Iris pigment epithelial cell (primary cell): ENCODE measurements at regions not wholly inside any gene's neighbourhood (a gene's known extent, or its start where the extent isn't known, plus 50 kb on each side); places are given as distances from the start of the nearest gene placed in this dataset.
A peak's percentile ranks its signal among the peaks of the same experiment; 100 is the strongest.
"Not testable (repeated sequence)": the region's sequence is repeated elsewhere in the genome, so short reads cannot be mapped to it uniquely, and the experiment has no call there.

ENCODE experiments used
- DNase-seq: peaks from one replicate; pipeline ENCODE4 v3.0.0-alpha.2; 2011; ENCODE audit warnings: low read depth

- no peak for DNase-seq
These were observed 501.5 kb downstream of the TRIB2 start for GRCh38 chr2:13218205-13218604.

GRCh38 chr2:13227578-13227977 is 510.8 kb downstream of the TRIB2 start:
- no peak for DNase-seq

DNA sequence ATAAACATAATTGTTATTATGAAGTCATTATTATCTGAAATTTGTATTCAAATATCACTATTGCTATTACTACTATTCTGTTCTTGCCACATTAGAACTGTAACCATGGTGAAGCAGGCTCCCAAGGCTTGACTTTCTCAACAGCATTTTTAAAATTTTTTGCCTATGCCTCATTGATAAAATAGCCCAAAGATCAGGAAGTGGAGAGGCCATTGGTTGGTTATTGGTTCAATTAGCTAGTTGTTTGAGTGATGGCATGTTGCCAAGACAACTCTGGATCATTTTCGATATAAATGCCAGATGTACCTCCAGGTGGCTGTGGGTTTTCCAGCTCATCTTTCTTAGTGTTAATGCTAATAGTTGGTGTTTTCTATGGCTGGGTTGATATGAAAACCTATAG is 513.5 kb downstream of the TRIB2 start:
- peak; percentile 17 for DNase-seq

GRCh38 chr2:13240061-13240460 is 523.3 kb downstream of the TRIB2 start:
- DNase-seq: no peak

- no peak for DNase-seq
These were observed 524.2 kb downstream of the TRIB2 start for GRCh38 chr2:13240789-13241487.

- no peak for DNase-seq
These were observed 535.9 kb downstream of the TRIB2 start for GRCh38 chr2:13252615-13253014.

DNA sequence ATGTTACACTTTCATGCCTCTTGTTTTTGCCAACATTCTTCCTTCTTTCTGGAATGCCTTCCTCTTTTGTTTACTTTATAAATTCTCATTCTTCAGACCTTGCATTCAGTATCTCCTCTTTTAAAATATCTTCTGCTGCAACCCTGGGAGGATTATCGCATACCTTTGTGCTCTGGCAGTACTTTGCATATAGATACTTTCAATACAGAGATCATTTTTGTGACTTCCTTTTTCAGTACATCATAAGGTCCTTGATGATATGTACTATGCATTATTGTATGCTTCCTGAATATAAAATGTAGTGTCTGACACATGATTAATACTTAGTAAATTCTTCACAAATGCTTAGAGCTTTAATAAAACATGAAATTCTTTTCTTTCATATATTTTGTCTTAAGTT is 538.7 kb downstream of the TRIB2 start:
- DNase-seq: no peak

- no peak for DNase-seq
These were observed 543.7 kb downstream of the TRIB2 start for GRCh38 chr2:13260402-13260801.

DNA sequence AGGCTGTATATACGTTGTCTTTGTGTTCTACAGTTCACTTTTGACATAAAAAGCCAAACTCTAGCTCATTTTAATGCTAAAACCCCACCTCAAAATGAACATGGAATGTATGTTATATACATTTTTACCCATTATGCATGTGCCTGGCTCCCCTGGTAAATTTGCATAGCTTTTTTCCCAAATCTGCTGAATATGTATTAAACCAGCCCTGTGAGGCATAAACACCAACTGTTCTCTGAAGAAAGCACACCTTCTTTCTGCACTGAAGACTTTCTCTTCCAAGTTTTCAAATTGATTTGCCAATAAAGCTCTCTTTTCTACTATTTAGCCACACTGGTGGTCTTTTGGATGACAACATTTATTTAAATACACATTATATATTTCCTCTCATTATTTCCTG is 549.4 kb downstream of the TRIB2 start:
- no peak for DNase-seq

- DNase-seq: no peak
These were observed 568.0 kb downstream of the TRIB2 start for GRCh38 chr2:13284688-13285087.

- no peak for DNase-seq
These were observed 572.6 kb downstream of the TRIB2 start for GRCh38 chr2:13289310-13289709.

GRCh38 chr2:13308478-13308805 is 591.7 kb downstream of the TRIB2 start:
- DNase-seq: not testable (repeated sequence)

GRCh38 chr2:13308989-13309388 is 592.3 kb downstream of the TRIB2 start:
- no peak for DNase-seq

DNA sequence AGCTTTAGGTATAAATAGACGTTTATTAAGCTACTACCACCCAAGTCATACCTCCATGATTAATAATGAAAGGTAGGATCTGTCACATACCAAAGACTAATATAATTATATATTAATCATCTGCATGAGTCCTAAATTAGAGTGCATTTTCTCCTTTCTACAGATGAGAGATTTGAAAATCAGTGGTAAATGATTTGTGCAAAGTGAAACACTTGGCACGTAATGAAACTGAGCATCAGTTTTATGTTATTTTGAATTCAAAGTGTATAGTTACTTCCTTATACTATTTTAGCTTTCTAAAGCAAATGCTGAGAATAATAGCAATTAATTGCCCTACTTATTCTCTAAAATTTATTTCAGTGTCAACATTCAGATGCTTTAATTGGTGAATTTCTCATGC is 615.3 kb downstream of the TRIB2 start:
- no peak for DNase-seq

GRCh38 chr2:13334071-13334470 is 617.3 kb downstream of the TRIB2 start:
- not testable (repeated sequence) for DNase-seq

DNA sequence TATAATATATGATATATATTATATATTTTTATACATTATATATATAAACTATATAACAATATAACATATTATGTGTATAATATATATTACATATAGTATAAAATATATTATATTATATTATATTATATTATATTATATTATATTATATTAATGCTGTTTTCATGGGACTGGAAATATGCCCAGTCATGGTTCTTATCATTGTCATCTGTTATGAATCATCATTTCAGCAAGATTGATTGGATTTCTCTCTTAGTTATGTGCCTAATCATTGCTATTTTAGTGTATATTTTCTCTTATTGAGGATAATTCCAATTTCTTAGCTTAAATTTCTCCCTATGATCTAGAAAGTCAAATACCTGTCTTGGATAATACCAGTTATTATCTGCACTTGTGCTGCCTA is 617.8 kb downstream of the TRIB2 start:
- no peak for DNase-seq

DNA sequence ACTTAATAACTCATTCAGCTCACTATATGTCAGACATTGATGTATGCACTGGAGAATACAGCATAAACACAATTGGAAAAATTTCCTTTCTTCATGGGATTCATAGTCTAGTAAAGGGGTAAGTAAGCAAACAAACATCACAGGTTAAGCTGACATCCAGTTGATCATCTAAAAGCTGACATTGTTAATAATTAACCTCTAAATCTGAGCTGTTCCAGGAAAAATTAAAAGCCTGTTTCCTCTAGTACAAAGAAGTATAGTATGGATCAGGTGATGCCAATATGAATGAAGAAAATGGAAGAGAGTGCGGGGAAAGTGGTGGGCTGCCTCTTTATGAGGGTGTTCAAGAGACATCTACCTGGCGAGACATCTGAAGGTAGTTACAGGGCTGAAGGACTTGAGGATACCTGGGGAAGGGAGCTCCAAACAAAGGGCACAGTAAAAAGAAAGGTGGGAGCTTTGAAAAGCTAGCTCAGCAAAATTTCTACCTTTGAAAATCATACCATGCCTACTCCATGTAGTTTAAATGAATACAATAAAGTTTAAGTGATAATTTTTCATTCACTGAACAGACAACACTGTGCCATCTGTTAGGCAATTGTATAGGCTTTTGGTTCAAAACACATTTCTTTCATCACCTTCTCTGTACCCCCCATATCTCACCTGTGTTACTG is 619.3 kb downstream of the TRIB2 start:
- no peak for DNase-seq

DNA sequence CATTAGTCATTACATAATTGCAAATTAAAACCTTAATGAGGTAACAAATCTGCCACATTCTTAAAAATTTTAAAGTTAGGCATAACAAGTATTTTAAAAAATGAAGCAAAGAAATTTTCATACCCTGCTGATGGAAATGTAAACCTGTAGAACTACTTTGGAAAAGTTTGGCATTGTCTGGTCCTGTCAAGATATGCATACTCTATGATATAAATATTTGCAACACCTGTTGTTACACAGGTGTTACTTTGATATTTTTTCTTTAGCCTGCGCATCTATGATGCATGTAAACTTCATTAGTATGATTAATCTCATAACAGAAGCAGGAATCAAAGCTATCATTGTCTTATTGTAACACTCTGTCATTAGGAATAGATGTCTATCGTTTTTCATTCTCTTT is 634.3 kb downstream of the TRIB2 start:
- DNase-seq: no peak

DNA sequence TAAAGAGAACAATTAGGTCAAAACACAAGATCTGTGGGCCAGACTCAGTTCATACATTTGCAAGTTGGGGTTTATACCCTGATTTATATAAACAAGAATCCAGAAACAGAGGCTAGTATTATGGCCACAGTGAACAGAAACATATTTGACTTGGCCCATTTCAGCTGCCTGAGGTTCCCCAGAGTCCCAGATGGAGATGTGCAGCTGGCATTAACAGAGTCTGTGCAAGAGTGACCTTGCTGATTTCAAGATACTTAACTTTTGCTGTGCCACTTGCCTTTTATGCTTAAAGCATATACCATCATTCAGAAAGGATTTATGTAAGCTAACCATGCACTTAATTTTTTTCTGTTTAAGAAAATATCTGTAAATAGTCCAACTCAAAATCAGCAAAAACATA is 636.3 kb downstream of the TRIB2 start:
- no peak for DNase-seq

DNA sequence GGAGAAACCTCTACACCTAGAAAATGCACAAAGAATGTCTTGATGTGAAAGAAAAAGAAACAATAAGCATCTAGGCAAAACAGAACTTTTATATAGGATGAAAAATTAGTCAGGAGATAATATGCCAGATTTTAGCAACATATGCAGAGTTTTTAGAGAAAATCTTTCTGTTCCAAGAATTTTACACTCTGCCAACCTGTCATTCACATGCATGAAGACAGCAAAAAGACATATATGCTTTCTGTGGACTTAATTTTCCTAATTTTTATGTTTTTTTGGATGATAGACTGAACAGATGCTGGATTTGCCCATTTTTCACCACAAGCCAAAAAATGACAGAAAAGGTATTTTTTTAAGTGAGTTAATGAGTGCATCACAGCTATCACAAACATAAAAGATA is 637.3 kb downstream of the TRIB2 start:
- DNase-seq: no peak

DNA sequence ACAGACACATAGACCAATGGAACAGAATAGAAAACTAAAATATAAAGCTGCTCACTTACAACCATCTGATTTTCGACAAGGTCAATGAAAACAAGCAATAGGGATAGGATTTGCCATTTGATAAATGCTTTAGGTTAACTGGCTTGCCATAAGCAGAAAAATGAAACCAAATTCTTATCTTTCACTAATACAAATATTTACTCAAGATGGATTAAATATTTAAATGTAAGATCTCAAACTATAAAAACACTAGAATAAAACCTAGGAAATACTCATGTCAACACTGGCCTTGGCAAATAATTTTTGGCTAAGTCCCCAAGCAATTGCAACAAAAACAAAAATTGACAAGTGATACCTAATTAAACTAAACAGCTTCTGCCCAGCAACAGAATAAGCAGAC is 665.2 kb downstream of the TRIB2 start:
- not testable (repeated sequence) for DNase-seq

GRCh38 chr2:13389172-13389571 is 672.4 kb downstream of the TRIB2 start:
- not testable (repeated sequence) for DNase-seq

- no peak for DNase-seq
These were observed 673.9 kb downstream of the TRIB2 start for GRCh38 chr2:13390676-13391075.

GRCh38 chr2:13401312-13401711 is 684.6 kb downstream of the TRIB2 start:
- DNase-seq: no peak
